GM12874 (cell line): ENCODE measurements at regions not wholly inside any gene's neighbourhood (a gene's known extent, or its start where the extent isn't known, plus 50 kb on each side); places are given as distances from the start of the nearest gene placed in this dataset.

Source experiments
- TF ChIP-seq, protein P1 (sequence below): IDR thresholded peaks from 2 replicates; pipeline ENCODE4 v1.5.1; 2011; ENCODE audit warnings: low read depth, mild to moderate bottlenecking, control low read depth, low read length, moderate library complexity; ENCODE audit not compliant: insufficient read depth

DNA sequence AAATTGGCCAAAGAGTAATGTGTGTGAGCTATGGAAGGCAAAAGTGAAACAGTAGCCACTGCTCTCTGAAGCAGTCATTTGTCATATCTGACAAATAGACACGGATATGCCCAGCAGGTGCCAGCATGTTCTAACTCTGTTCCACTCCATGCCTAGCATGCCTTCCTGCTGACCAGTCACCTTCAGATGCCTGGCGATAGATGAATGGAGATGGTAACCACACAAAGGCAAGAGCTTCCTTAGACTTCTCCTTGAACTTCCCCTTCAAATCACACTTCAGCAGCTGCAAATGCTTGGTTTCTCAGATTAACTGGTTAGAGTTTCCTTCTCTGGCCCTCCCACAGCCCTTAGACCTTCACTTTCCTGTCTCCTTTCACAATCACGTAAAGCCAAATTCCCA, 429.9 kb downstream of the DAD1 start:
- TF ChIP-seq, protein P1, sequence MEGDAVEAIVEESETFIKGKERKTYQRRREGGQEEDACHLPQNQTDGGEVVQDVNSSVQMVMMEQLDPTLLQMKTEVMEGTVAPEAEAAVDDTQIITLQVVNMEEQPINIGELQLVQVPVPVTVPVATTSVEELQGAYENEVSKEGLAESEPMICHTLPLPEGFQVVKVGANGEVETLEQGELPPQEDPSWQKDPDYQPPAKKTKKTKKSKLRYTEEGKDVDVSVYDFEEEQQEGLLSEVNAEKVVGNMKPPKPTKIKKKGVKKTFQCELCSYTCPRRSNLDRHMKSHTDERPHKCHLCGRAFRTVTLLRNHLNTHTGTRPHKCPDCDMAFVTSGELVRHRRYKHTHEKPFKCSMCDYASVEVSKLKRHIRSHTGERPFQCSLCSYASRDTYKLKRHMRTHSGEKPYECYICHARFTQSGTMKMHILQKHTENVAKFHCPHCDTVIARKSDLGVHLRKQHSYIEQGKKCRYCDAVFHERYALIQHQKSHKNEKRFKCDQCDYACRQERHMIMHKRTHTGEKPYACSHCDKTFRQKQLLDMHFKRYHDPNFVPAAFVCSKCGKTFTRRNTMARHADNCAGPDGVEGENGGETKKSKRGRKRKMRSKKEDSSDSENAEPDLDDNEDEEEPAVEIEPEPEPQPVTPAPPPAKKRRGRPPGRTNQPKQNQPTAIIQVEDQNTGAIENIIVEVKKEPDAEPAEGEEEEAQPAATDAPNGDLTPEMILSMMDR: no peak

DNA sequence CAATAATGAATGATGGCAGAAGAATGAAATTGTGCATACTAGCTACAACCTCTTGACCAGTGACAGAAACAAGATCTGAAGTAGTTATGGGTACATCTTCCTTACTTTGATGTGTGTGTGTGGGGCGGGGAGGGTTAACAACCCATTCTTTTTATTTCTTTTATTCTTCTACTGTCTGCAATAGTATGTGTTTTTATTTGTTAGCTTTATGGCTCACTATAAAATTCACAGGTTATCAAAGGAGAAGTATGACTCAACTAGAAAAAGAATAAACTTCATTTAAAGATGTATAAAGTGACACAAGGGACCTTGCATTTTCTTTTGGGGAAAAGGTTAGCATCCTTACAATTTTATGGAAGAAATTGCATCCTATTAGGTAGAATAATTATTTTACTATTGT, 430.5 kb downstream of the DAD1 start:
- TF ChIP-seq, protein P1: no peak

DNA sequence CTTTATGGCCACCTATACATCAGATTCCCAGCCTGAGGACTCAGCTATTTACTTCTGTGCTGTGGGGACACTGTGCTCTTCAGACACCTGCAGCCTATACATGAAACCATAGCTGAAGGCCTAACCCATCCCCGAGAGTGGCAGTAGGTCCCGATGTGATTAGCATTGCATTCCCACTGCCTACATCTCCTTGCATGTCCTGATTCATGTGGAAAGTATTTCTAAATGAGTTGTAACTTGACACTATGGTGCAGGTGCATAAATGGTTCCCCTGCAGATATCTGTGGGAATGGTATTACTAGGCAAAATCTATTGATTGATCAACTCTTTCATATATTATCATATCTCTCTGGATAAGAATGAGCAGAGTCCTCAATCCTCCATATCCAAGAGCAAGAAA, 433.5 kb downstream of the DAD1 start:
- TF ChIP-seq, protein P1: no peak

- TF ChIP-seq, protein P1: no peak
Observed at GRCh38 chr14:22152903-22153302, 436.1 kb downstream of the DAD1 start.

DNA sequence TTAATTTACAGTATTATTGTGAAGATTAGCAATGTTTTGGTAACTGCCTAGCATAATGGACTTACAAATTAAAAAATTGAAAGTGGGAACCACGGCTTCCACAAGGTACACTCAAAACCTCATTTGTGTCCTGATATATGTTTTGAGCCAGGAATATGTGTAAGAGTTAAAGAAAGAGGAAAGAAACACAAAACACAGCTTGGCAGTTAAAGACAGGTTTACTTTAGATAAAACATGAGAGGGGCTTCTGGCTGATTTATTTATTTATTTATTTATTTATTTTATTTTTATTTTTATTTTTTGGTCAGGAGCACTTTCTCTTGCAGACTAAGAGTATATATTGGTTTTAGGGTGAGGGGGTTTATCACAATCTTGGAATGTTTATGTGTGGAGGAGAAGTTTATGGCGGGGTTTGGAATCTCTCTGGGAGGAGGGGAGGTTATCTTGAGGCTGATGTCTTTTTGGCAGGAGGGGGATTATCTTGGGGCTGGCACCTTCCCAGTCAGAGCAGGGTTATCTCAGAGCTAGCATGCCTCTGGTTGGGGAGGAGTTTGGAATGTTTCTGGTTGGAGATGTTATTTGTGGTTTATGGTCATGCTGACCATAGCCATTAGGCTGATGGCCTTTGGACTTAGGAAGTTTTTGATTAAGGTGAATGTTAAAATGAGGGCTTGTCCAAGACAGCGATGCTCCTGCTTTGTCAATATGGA, 436.7 kb downstream of the DAD1 start:
- TF ChIP-seq, protein P1: no peak

GRCh38 chr14:22151121-22151520, 437.9 kb downstream of the DAD1 start:
- TF ChIP-seq, protein P1: no peak

DNA sequence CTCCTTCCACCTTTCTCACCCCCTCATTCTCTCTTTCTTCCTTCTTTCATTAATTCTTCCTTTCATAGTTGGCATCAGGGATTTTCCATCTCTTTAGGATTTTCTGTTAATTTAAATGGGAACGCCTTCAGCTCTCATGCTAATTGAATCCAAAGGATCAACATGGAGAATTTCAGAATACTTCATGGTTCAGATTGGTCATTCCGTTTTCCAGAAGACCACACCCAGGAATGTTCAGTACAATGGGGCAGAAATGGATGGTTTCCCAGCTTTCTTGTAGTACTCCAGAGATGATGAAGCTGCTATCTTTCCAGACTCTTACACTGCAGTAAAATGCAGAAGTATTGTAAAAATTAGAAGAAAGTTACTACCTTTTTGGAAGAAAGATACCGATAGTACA, 440.0 kb downstream of the DAD1 start:
- TF ChIP-seq, protein P1: no peak
